Stomach smooth muscle (tissue), 2 donors: ENCODE measurements at regions not wholly inside any gene's neighbourhood (a gene's known extent, or its start where the extent isn't known, plus 50 kb on each side); places are given as distances from the start of the nearest gene placed in this dataset.

ENCODE experiments used
- H3K27ac ChIP-seq: one replicate; pipeline ENCODE4 v1.7.0; 2013; ENCODE audit warnings: mild to moderate bottlenecking, low read length, inconsistent platforms
- H3K27me3 ChIP-seq, 2 donors: one replicate each; pipeline ENCODE4 v1.7.0; 2013; ENCODE audit warnings: low read length in 2 of 2; ENCODE audit not compliant: insufficient read depth in 2 of 2, control insufficient read depth in 1 of 2
- H3K36me3 ChIP-seq, 2 donors: one replicate each; pipeline ENCODE4 v1.7.0; 2013; ENCODE audit warnings: low read length in 2 of 2; ENCODE audit not compliant: control insufficient read depth in 2 of 2, insufficient read depth in 2 of 2
- H3K4me1 ChIP-seq: one replicate; pipeline ENCODE4 v1.7.0; 2013; ENCODE audit warnings: low read length; ENCODE audit not compliant: control insufficient read depth, insufficient read depth
- H3K4me3 ChIP-seq, 2 donors: one replicate each; pipeline ENCODE4 v1.7.0; 2013; ENCODE audit warnings: low read length in 2 of 2
- H3K9ac ChIP-seq, 2 donors: one replicate each; pipeline ENCODE4 v1.7.0; 2013; ENCODE audit warnings: low read length in 2 of 2, mild to moderate bottlenecking in 1 of 2
- H3K9me3 ChIP-seq, 2 donors: one replicate each; pipeline ENCODE4 v1.7.0; 2013; ENCODE audit warnings: low read length in 2 of 2; ENCODE audit not compliant: control insufficient read depth in 2 of 2
- donor health status: healthy.
- donor health status: Pancreatic carcinoma.

GRCh38 chr5:109989994-109990722 is 300.4 kb downstream of the MAN2A1 start:
- no peaks in the 10 kb centered on the region for H3K36me3 ChIP-seq
- no peaks in the 10 kb centered on the region for H3K9me3 ChIP-seq
- no peak overlapping the region for H3K9ac ChIP-seq
- no peaks in the 10 kb centered on the region for H3K27me3 ChIP-seq
- H3K4me3 ChIP-seq, result no peak overlapping the region
- no peak overlapping the region for H3K27ac ChIP-seq
- H3K4me1 ChIP-seq, result no peaks in the 10 kb centered on the region

GRCh38 chr5:109990723-109991359 is 301.1 kb downstream of the MAN2A1 start:
- Histone ChIP-seq H3K9ac (no peak overlapping the region), H3K4me3 (no peak overlapping the region), H3K36me3 (no peaks in the 10 kb centered on the region), H3K9me3 (no peaks in the 10 kb centered on the region), H3K4me1 (no peaks in the 10 kb centered on the region), H3K27me3 (no peaks in the 10 kb centered on the region), H3K27ac (no peak overlapping the region)

- H3K9me3 ChIP-seq, result no peaks in the 10 kb centered on the region
- no peak overlapping the region for H3K27ac ChIP-seq
- no peak overlapping the region for H3K9ac ChIP-seq
- no peaks in the 10 kb centered on the region for H3K36me3 ChIP-seq
- H3K27me3 ChIP-seq, result no peaks in the 10 kb centered on the region
- no peak overlapping the region for H3K4me3 ChIP-seq
- H3K4me1 ChIP-seq, result no peaks in the 10 kb centered on the region
Observed at GRCh38 chr5:109992264-109992915, 302.7 kb downstream of the MAN2A1 start.

GRCh38 chr5:109994135-109994534 is 304.4 kb downstream of the MAN2A1 start:
- no peak overlapping the region for H3K9ac ChIP-seq
- no peak overlapping the region for H3K4me3 ChIP-seq
- H3K27me3 ChIP-seq, result no peaks in the 10 kb centered on the region
- H3K4me1 ChIP-seq, result peaks cover 2% of the 10 kb centered on the region
- no peaks in the 10 kb centered on the region for H3K9me3 ChIP-seq
- H3K36me3 ChIP-seq, result no peaks in the 10 kb centered on the region
- H3K27ac ChIP-seq, result no peak overlapping the region

- H3K27ac ChIP-seq, result no peak overlapping the region
- no peaks in the 10 kb centered on the region for H3K9me3 ChIP-seq
- H3K36me3 ChIP-seq, result no peaks in the 10 kb centered on the region
- peaks cover 5% of the 10 kb centered on the region for H3K4me1 ChIP-seq
- H3K27me3 ChIP-seq, result no peaks in the 10 kb centered on the region
- H3K4me3 ChIP-seq, result no peak overlapping the region
- no peak overlapping the region for H3K9ac ChIP-seq
Observed at GRCh38 chr5:109996246-109996645, 306.5 kb downstream of the MAN2A1 start.

DNA sequence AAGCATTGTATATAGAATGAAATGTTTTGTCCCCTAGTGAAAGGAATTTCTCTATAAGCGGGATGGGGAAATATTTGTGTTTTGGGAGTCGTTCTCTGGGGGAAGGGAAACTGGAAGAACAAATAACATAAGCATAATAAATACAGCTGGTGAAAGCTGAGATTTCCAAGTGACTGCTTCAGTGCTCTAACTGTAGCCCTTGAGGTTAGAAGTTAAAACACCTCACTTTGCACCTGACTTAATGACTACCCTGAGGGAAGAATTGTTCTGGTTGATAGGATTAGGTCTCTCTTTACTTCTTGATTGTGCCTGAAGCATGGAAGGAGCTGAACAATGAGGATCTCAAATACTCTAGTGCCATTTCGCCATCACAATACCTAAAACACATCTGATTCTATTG is 307.4 kb downstream of the MAN2A1 start:
- Histone ChIP-seq H3K4me1 (peaks cover 5% of the 10 kb centered on the region), H3K9ac (no peak overlapping the region), H3K27me3 (no peaks in the 10 kb centered on the region), H3K27ac (no peak overlapping the region), H3K4me3 (no peak overlapping the region), H3K9me3 (no peaks in the 10 kb centered on the region), H3K36me3 (no peaks in the 10 kb centered on the region)

DNA sequence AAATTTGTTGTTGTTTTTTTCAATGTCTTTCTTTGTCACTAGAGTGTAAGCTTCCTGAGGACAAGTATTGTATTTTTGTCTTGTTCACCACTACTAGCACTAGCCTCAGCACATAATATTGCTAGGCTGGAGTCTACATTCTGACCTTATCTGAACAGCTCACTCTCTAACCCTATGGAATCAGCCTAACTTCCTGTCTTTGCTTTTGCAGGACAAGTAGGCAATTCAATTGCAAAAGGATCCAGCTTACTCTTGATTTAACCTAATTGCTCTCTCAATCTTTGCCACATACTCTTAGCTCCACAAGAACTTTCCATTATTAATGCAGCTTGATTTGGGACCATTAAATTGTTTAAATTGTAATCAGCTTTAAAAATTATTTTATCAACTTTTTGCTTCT is 308.5 kb downstream of the MAN2A1 start:
- no peak overlapping the region for H3K27ac ChIP-seq
- no peak overlapping the region for H3K9ac ChIP-seq
- H3K4me3 ChIP-seq, result no peak overlapping the region
- H3K4me1 ChIP-seq, result peaks cover 5% of the 10 kb centered on the region
- H3K36me3 ChIP-seq, result no peaks in the 10 kb centered on the region
- no peaks in the 10 kb centered on the region for H3K27me3 ChIP-seq
- no peaks in the 10 kb centered on the region for H3K9me3 ChIP-seq

GRCh38 chr5:109998726-109999125 is 309.0 kb downstream of the MAN2A1 start:
- no peaks in the 10 kb centered on the region for H3K27me3 ChIP-seq

DNA sequence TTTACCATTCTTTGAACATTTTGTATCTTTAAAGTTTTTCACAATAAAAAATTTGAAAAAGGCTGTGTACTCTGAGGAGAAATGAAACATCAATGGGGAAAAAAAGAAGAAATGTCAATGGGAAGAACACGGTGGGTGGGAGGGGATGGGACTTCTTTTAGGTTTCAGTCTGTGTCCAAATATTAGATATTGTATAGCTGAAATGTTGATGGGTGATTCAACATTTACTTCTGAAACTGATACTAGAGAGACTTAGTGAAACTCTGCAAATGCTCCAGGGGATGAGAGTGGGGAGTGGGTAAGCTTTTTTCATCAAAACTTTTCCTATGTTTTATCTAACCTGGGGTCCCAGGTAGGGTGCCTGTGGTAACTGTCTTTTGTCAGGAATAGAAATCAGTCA is 311.9 kb downstream of the MAN2A1 start:
- Histone ChIP-seq H3K36me3 (no peaks in the 10 kb centered on the region), H3K4me1 (peaks cover 5% of the 10 kb centered on the region), H3K27me3 (no peaks in the 10 kb centered on the region), H3K4me3 (no peak overlapping the region), H3K9ac (no peak overlapping the region), H3K27ac (no peak overlapping the region), H3K9me3 (no peaks in the 10 kb centered on the region)

More at GRCh38 chr5:109998726-109999125, 309.0 kb downstream of the MAN2A1 start:
- no peaks in the 10 kb centered on the region for H3K36me3 ChIP-seq
- H3K27ac ChIP-seq, result no peak overlapping the region
- no peak overlapping the region for H3K4me3 ChIP-seq
- H3K9me3 ChIP-seq, result no peaks in the 10 kb centered on the region
- H3K9ac ChIP-seq, result no peak overlapping the region
- H3K4me1 ChIP-seq, result peaks cover 5% of the 10 kb centered on the region

- no peak overlapping the region for H3K4me3 ChIP-seq
- H3K9me3 ChIP-seq, result no peaks in the 10 kb centered on the region
- no peaks in the 10 kb centered on the region for H3K36me3 ChIP-seq
- peaks cover 5% of the 10 kb centered on the region for H3K4me1 ChIP-seq
- peak overlapping the region; percentile 8 for H3K27ac ChIP-seq
- H3K9ac ChIP-seq, result no peak overlapping the region
- H3K27me3 ChIP-seq, result no peaks in the 10 kb centered on the region
Observed at GRCh38 chr5:110002652-110003051, 312.9 kb downstream of the MAN2A1 start.
